ENCODE measurements at regions not wholly inside any gene's neighbourhood (a gene's known extent, or its start where the extent isn't known, plus 50 kb on each side); places are given as distances from the start of the nearest gene placed in this dataset.
A peak's percentile ranks its signal among the peaks of the same experiment; 100 is the strongest.

- TF ChIP-seq ZNF607 (CRISPR knock-in tag; IDR thresholded peaks at IDR 0.05; ENCODE audit: borderline replicate concordance) (peak; percentile 26; the same call in 1 of the 2 replicates), ZNF350 (CRISPR knock-in tag; IDR thresholded peaks at IDR 0.05; ENCODE audit: borderline replicate concordance, low read depth) (peak; percentile 82), TFE3 (CRISPR knock-in tag; IDR thresholded peaks at IDR 0.05) (0 out of 2 replicates have a peak, but pooled peaks have one; percentile 40), TRAFD1 (CRISPR knock-in tag; IDR thresholded peaks at IDR 0.05; ENCODE audit: borderline replicate concordance) (no peak), ZKSCAN1 (IDR thresholded peaks at IDR 0.05; ENCODE audit: low read length) (no peak), ATM (IDR thresholded peaks at IDR 0.05; ENCODE audit: borderline replicate concordance) (no peak), JUN (CRISPR knock-in tag; IDR thresholded peaks at IDR 0.05) (no peak; the same call in none of the 2 replicates), FOXA1 (IDR thresholded peaks at IDR 0.05) (no peak), FOXA1 (CRISPR knock-in tag; IDR thresholded peaks at IDR 0.05) (peak; percentile 48; the same call in 1 of the 2 replicates), KLF9 (CRISPR knock-in tag; IDR thresholded peaks at IDR 0.05; ENCODE audit: low read depth) (0 out of 2 replicates have a peak, but pooled peaks have one; percentile 49), THRA (CRISPR knock-in tag; IDR thresholded peaks at IDR 0.05; ENCODE audit: borderline replicate concordance) (no peak), PLRG1 (conservative IDR thresholded peaks at IDR 0.05) (no peak), JARID2 (CRISPR knock-in tag; IDR thresholded peaks at IDR 0.05; ENCODE audit: insufficient replicate concordance) (no peak), ZNF337 (CRISPR knock-in tag; IDR thresholded peaks at IDR 0.05; ENCODE audit: borderline replicate concordance, low read depth) (no peak), CENPX (CRISPR knock-in tag; IDR thresholded peaks at IDR 0.05) (no peak), RFXAP (CRISPR knock-in tag; IDR thresholded peaks at IDR 0.05; ENCODE audit: borderline replicate concordance) (peak; percentile 94), MYPOP (CRISPR knock-in tag; IDR thresholded peaks at IDR 0.05) (peak; percentile 75), ZNF766 (CRISPR knock-in tag; IDR thresholded peaks at IDR 0.05; ENCODE audit: borderline replicate concordance) (peak; percentile 70; the same call in 1 of the 2 replicates), BATF2 (CRISPR knock-in tag; IDR thresholded peaks at IDR 0.05) (no peak), ZNF674 (CRISPR knock-in tag; IDR thresholded peaks at IDR 0.05; ENCODE audit: low read depth) (no peak), JUND (CRISPR knock-in tag; IDR thresholded peaks at IDR 0.05) (peak; percentile 83), ZNF121 (CRISPR knock-in tag; IDR thresholded peaks at IDR 0.05) (peak; percentile 58; the same call in 1 of the 2 replicates), GATA4 (IDR thresholded peaks at IDR 0.05; ENCODE audit: borderline replicate concordance, low read depth) (no peak; the same call in 1 of the 2 replicates)
Measured at GRCh38 chr15:92831655-92832328, 68.3 kb upstream of the CHD2 start (continued).
